ENCODE measurements at regions not wholly inside any gene's neighbourhood (a gene's known extent, or its start where the extent isn't known, plus 50 kb on each side); places are given as distances from the start of the nearest gene placed in this dataset.
"Not testable (repeated sequence)": the region's sequence is repeated elsewhere in the genome, so short reads cannot be mapped to it uniquely, and the experiment has no call there.

DNA sequence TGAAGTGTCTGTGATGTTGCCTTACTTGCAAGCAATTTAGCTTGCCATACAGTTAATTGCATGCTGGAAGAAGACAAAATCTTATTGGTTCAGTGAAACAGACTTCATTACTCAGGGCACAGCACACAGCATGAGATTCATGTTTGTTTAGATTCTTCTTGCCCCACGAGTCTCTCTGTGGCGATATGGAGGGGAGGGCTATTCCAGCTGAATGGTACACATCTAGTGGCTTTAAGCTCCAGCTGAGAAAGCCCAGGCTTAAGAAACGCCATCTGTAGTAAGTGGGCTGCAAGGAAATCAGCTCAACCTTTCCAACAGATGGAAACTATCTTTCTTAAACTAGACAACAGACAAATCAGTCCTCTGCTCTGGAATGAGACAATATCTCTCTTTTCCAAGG, 1022.0 kb downstream of the NCAM2 start:
- DNase-seq (ENCODE audit: low spot score) = no peak

- not testable (repeated sequence) for DNase-seq (ENCODE audit: low spot score)
These were observed 1025.7 kb downstream of the NCAM2 start for GRCh38 chr21:22023896-22024295.

DNA sequence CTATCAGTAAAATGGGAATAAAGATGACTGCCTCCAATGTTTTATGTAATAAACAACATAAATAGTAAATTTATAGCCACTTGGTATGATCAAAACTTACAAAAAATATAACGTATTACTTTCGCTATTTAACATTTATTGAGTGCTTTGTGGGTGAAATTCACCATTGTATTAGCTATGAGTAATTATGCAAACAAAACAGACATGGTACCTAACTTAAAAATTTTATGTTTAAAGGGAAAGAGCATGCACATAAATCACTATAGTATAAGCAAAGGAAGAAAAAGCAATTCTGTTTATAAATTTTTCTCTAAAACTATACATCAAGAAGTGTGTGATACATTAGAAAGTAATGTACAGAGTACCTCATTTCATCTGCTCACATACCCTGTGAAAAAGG, 1046.2 kb downstream of the NCAM2 start:
- DNase-seq (ENCODE audit: low spot score) = no peak

GRCh38 chr21:22046576-22046975, 1048.4 kb downstream of the NCAM2 start:
- no peak for DNase-seq (ENCODE audit: low spot score)

DNA sequence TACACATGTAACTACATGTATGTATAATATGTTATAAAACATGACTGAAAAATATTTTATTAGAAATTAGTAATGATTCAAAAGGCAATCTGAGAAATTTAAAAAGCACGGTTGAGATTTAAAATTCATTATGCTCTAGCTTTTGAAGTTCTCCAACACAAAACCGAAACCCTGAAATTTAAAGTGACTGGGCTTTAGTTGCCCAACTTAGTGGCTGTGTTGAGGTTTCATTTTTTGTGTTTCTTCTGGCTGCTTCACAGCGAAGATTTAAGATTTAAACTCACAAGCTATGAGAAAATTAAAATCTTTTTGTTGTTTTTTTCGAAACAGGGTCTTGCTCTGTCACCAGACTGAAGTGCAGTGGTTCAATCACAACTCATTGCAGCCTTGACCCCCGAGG, 1058.7 kb downstream of the NCAM2 start:
- no peak for DNase-seq (ENCODE audit: low spot score)

GRCh38 chr21:22062472-22063139, 1064.4 kb downstream of the NCAM2 start:
- no peak for DNase-seq (ENCODE audit: low spot score)

- no peak for DNase-seq (ENCODE audit: low spot score)
These were observed 1064.9 kb downstream of the NCAM2 start for GRCh38 chr21:22063140-22063539.

DNA sequence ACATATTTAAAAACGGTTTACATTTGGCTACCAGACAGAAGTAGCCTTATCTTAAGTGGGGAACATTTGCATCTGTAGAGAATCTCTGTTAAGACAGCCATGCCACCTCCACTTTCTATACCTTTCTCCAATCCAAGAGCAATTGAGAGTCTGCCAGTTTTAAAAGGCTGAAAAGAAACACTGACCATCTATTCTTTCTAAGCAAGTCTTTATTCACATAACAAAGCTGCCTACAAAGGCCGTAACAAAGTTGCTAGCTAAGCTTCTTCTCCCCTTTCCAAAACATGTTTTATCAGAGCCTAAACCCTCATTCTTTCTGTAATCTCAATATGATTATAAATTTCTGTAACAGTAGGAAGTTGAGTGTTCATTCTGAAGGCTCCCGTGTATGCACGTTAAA, 1078.3 kb downstream of the NCAM2 start:
- DNase-seq (ENCODE audit: low spot score) = no peak

DNA sequence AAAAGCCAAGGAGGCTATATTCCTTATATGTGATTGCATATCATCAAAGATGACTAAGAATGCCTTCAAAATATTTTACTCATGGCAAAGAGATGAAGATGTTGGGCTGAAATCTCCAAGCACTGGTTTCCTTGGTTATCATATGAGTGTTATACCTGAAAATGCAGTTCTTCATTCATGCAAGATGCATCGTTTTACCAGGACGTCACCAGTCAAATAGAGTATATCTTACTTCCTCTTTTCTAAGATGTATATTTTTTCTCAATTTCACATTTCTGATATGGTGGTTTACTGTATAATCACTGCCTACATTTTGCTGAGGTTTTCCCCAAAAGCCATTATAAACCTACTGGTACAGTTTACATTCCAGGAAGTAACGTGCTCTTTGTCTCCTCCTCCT, 1085.7 kb downstream of the NCAM2 start:
- no peak for DNase-seq (ENCODE audit: low spot score)

DNA sequence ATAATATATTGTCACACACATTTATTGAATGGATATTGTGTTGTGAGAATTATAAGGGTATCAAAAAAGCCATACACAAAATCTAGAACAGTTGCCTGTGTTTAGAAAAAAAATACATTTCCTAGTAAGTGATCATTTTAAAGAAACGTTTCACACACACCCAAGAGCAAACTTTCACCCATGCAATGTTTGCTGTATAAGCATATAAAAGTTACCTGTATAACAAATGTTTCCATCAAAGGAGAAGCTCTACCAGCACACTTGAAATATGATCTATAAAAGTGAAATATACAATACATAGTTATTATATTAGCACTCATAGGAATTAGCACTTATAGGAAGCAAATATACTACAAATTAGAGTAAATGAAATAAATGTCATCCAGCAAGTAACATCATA, 1098.1 kb downstream of the NCAM2 start:
- no peak for DNase-seq (ENCODE audit: low spot score)

- no peak for DNase-seq (ENCODE audit: low spot score)
These were observed 1108.7 kb downstream of the NCAM2 start for GRCh38 chr21:22106720-22107410.

DNA sequence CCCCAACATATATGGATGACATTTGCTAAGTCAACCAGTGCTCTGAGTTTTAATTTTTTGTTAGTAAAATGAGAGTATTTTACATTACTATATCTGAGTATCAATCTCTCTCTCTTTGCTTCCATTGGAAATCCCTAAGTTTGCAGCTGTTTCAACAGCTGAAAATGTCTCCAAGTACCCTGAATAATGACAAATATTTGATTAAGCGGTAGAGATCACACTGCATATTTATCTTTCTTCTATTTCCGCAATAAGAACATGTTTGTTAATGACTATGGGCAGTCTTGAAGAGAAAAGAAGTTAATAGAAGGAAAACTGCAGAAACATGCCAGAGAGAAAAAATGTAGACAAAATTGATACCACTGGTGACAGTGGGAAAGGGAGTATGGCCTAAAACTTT, 1117.5 kb downstream of the NCAM2 start:
- DNase-seq (ENCODE audit: low spot score) = no peak

GRCh38 chr21:22120616-22121266, 1122.5 kb downstream of the NCAM2 start:
- DNase-seq (ENCODE audit: low spot score) = no peak

DNA sequence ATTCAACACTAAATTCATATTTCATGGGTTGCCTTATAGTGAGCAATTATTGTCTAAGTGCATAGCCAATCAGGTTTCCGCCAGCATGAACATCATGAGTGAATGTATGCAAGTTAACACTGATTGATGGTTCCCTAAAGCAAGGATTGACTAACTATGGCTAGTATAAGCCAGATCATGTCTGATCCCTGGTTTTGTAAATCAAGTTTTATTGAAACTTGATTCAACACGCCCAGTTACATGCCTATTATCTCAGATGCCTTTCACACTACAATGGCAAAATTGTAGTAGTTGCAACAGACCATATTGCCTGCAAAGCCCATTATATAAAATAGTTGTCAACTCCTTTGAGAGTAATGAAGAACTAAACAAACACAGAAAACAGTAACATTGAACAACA, 1127.4 kb downstream of the NCAM2 start:
- DNase-seq (ENCODE audit: low spot score) = no peak

DNA sequence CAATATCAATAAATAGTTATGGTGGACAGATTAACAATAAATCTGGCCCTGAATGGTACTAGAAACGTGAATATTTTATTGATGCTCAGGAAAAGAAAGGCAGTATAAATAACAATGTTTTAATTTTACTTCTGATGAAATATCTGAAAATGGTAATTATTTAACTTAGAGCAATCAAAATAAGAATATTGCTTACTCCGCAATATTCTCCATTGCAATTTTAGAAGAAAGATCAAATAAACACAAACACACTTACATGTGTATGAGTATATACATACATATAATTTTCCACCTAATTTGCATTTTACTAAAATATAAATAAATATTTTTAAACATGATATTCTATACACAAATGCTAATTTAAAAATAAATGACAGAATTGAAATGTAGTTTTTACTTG, 1130.5 kb downstream of the NCAM2 start:
- no peak for DNase-seq (ENCODE audit: low spot score)

GRCh38 chr21:22132358-22133071, 1134.3 kb downstream of the NCAM2 start:
- DNase-seq (ENCODE audit: low spot score) = no peak

DNA sequence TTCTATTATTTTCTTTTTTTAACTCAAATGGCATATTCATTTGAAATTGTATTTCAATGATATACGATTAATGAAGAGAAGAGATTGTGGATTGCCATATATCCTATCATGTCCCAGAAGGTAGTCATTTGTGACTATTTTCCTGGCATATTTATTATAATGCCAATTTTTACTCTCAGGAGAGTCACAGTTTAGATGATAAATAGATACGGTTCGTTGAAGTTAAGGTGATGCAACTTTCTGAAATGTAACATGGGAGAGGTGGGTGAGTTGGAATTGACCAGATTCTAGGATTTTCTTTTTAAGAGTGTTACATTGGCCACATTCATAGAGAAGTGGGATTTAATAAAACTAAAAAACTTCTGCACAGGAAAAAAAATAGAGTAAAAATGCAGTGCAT, 1138.5 kb downstream of the NCAM2 start:
- DNase-seq (ENCODE audit: low spot score) = no peak

GRCh38 chr21:22138297-22139016, 1140.2 kb downstream of the NCAM2 start:
- no peak for DNase-seq (ENCODE audit: low spot score)

- DNase-seq (ENCODE audit: low spot score) = no peak
These were observed 1147.3 kb downstream of the NCAM2 start for GRCh38 chr21:22145545-22145944.

DNA sequence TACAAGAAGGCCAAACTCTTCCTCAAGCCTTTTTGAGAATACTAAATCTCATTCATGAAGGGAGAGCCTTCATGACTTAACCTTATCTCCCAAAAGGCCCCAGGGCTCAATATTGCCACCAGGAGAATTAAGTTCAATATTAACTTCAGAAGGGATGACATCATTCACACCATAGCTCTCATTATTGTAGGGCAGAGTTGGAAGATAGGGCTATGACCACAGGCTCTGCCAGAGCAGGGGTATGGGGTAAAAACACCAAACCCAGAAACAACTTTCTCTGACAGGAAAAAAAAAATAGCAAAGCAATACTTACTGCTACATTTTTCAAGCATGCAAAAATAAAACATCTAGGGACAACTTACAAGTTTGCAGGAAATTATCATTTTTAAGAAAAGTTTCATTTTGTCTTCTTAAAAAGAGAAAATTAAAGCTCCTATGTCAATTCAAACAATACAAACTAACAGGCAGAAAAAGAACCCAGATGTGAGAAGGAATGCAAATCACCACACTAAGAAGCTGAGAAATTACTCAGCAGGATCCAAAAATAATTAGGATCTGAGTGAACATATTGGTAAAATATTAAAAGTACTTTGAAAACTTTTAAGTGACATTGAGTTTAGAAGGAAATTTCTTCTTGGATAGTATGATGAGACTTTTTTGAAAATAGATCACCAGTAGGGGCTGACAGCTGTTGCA, 1156.5 kb downstream of the NCAM2 start:
- no peak for DNase-seq (ENCODE audit: low spot score)

DNA sequence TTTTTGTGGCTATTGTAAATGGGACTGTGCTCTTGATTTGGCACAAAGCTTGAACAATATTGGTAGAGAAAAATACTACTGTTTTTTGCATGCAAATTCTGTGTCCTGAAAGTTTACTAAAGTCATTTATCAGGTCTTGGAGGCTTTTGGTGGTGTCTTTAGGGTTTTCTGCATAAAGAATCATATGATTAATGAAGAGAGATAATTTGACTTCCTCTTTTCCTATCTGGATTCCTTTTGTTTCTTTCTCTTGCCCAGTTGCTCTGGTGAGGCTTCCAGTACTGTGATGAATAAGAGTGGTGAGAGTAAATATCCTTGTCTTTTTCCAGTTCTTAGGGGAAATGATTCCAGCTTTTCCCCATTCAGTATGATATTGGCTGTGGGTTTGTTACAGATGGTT, 1166.7 kb downstream of the NCAM2 start:
- DNase-seq (ENCODE audit: low spot score) = no peak

GRCh38 chr21:22174746-22175145, 1176.5 kb downstream of the NCAM2 start:
- no peak for DNase-seq (ENCODE audit: low spot score)

Data from Ammon's horn (tissue), 1 donor.